ENCODE measurements at regions not wholly inside any gene's neighbourhood (a gene's known extent, or its start where the extent isn't known, plus 50 kb on each side); places are given as distances from the start of the nearest gene placed in this dataset.

DNA sequence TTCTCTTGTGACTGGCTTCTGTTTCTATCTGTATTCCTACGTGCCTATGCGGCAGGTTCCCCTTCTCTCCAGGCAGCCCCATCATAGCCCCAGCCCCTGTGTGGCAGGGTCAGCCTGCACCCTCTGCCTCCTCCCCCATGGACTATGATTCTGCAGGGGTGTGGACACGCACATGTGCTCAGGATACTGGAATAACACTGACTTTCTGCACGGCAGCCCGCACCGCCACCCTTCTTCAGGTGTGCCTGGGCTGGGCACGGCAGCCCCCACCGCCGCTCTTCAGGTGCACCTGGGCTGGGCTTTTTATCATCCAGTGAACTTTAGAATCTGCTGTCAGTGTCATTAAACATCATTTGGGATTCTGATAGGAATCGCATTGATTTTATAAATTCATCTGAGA lies 202.6 kb upstream of the PPP2R2D start:
- TF ChIP-seq, protein P1, sequence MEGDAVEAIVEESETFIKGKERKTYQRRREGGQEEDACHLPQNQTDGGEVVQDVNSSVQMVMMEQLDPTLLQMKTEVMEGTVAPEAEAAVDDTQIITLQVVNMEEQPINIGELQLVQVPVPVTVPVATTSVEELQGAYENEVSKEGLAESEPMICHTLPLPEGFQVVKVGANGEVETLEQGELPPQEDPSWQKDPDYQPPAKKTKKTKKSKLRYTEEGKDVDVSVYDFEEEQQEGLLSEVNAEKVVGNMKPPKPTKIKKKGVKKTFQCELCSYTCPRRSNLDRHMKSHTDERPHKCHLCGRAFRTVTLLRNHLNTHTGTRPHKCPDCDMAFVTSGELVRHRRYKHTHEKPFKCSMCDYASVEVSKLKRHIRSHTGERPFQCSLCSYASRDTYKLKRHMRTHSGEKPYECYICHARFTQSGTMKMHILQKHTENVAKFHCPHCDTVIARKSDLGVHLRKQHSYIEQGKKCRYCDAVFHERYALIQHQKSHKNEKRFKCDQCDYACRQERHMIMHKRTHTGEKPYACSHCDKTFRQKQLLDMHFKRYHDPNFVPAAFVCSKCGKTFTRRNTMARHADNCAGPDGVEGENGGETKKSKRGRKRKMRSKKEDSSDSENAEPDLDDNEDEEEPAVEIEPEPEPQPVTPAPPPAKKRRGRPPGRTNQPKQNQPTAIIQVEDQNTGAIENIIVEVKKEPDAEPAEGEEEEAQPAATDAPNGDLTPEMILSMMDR (IDR thresholded peaks at IDR 0.05), result no peak
- TF ChIP-seq POLR2A (IDR thresholded peaks at IDR 0.05), result no peak

All from thyroid gland (tissue), 4 donors.